HepG2 (cell line): ENCODE measurements at regions not wholly inside any gene's neighbourhood (a gene's known extent, or its start where the extent isn't known, plus 50 kb on each side); places are given as distances from the start of the nearest gene placed in this dataset.

Source experiments
- ATAC-seq: fragments of 200-7000 bp; cut with Tn5 transposase; 3 replicates; pipeline ENCODE4 v1.9.1; 2020; ENCODE audit warnings: mild to moderate bottlenecking, moderate library complexity
- BruUV-seq: library from RNA; stranded (reverse); fragments of 400-500 nt; replicated peaks from 2 replicates; lab custom pipeline; 2021; lab: Mats Ljungman, UMichigan
- CTCF ChIA-PET: fragments of 300-600 bp; formaldehyde crosslinking; extraction: SDS; loops from one replicate; lab custom pipeline; 2021; ENCODE audit warnings: low total read pairs, inconsistent platforms, low intra/inter-chr PET ratio; lab: Yijun Ruan, JAX
- POLR2A ChIA-PET: fragments of 350-600 bp; sonication (Branson Sonifier 250); formaldehyde crosslinking; loops from one replicate; lab custom pipeline; 2020; ENCODE audit warnings: antibody characterized with exemption, inconsistent platforms; lab: Yijun Ruan, JAX
- DNase-seq: peaks from one replicate; pipeline ENCODE4 v3.0.0-alpha.2; 2015; ENCODE audit warnings: low spot score
- FAIRE-seq: peaks from 3 replicates; lab custom pipeline; 2011; peaks lifted over from hg19 to GRCh38; lab: Jason Lieb, UNC
- H2AFZ ChIP-seq: one replicate; pipeline ENCODE4 v1.6.1; 2011; ENCODE audit warnings: low read length, inconsistent platforms
- H3K27ac ChIP-seq: fragments of 300-600 bp; 3 replicates; pipeline ENCODE4 v1.8.0; 2011; ENCODE audit warnings: mixed run types, mild to moderate bottlenecking, mixed read lengths, low read length, inconsistent platforms; ENCODE audit not compliant: insufficient read depth; ENCODE audit errors: extremely low read length
- H3K27me3 ChIP-seq, 2 experiments: fragments of 200-600 bp in 1 of 2; 2 replicates in 1 of 2; 3 replicates in 1 of 2; pipeline versions ENCODE4 v1.6.0 to v1.8.0; 2011; ENCODE audit warnings: low read length in 2 of 2, mild to moderate bottlenecking in 2 of 2, moderate library complexity in 2 of 2, inconsistent platforms in 1 of 2; ENCODE audit not compliant: insufficient read depth in 2 of 2, control insufficient read depth in 1 of 2
- H3K36me3 ChIP-seq, 2 experiments: fragments of 200-600 bp in 1 of 2; replicated peaks in 1 of 2; 2 replicates in 1 of 2; 3 replicates in 1 of 2; pipeline versions ENCODE4 v1.5.1 to v1.8.0; 2011; ENCODE audit warnings: low read length in 2 of 2, inconsistent platforms in 1 of 2; ENCODE audit not compliant: insufficient read depth in 2 of 2, control insufficient read depth in 1 of 2
- H3K4me1 ChIP-seq: 2 replicates; pipeline ENCODE4 v1.5.1; 2012; ENCODE audit warnings: low read length, inconsistent platforms; ENCODE audit not compliant: insufficient read depth
- H3K4me2 ChIP-seq: 2 replicates; pipeline ENCODE4 v1.6.0; 2011; ENCODE audit warnings: low read depth, low read length, inconsistent platforms
- H3K4me3 ChIP-seq, 3 experiments: fragments of 200-600 bp in 1 of 3; sonication (generic), shearing (Covaris generic) in 1 of 3; replicated peaks in 1 of 3; 2 replicates each; pipeline ENCODE4 v1.5.1; 2011 to 2016; ENCODE audit warnings: low read length in 3 of 3, inconsistent platforms in 2 of 3, low read depth in 2 of 3, mild to moderate bottlenecking in 2 of 3, control low read depth in 1 of 3, mixed read lengths in 1 of 3; ENCODE audit not compliant: insufficient read depth in 1 of 3
- H3K79me2 ChIP-seq: one replicate; pipeline ENCODE4 v1.6.1; 2011; ENCODE audit warnings: low read length, inconsistent platforms; ENCODE audit not compliant: insufficient read depth
- H3K9ac ChIP-seq: 2 replicates; pipeline ENCODE4 v1.6.0; 2011; ENCODE audit warnings: mild to moderate bottlenecking, low read depth, low read length, inconsistent platforms; ENCODE audit not compliant: insufficient read depth
- H3K9me3 ChIP-seq: 2 replicates; pipeline ENCODE4 v1.5.1; 2012; ENCODE audit warnings: mild to moderate bottlenecking, low read length
- H4K20me1 ChIP-seq: 2 replicates; pipeline ENCODE4 v1.6.0; 2011; ENCODE audit warnings: inconsistent platforms, mild to moderate bottlenecking, low read length, moderate library complexity; ENCODE audit not compliant: insufficient read depth
- DDIT3 ChIP-seq: sonication (generic); formaldehyde crosslinking; IDR thresholded peaks from 2 replicates; pipeline ENCODE4 v1.4.0; 2020; ENCODE audit warnings: mild to moderate bottlenecking, missing genetic modification reagents
- FOXP4 ChIP-seq: sonication (generic); formaldehyde crosslinking; IDR thresholded peaks from 2 replicates; pipeline ENCODE4 v1.4.0; 2020; ENCODE audit warnings: missing genetic modification reagents
- GLI4 ChIP-seq: sonication (generic); formaldehyde crosslinking; IDR thresholded peaks from 2 replicates; pipeline ENCODE4 v1.5.1; 2020; ENCODE audit warnings: missing genetic modification reagents, mild to moderate bottlenecking, moderate library complexity, borderline replicate concordance
- MAFF ChIP-seq: IDR thresholded peaks from 2 replicates; pipeline ENCODE4 v1.6.1; 2011; ENCODE audit warnings: low read depth, low read length, improper control_type of control experiment
- PRDM10 ChIP-seq: sonication (generic); formaldehyde crosslinking; IDR thresholded peaks from 2 replicates; pipeline ENCODE4 v1.4.0; 2020; ENCODE audit warnings: low read depth, missing genetic modification reagents
- REL ChIP-seq: sonication (generic); formaldehyde crosslinking; conservative IDR thresholded peaks from 2 replicates; pipeline ENCODE4 v1.8.0; 2022; ENCODE audit warnings: mild to moderate bottlenecking, missing genetic modification reagents, moderate library complexity
- SNAPC5 ChIP-seq: sonication (generic); formaldehyde crosslinking; IDR thresholded peaks from 2 replicates; pipeline ENCODE4 v1.8.1; 2023; ENCODE audit warnings: mild to moderate bottlenecking, missing genetic modification reagents, borderline replicate concordance
- ZBTB2 ChIP-seq: sonication (generic); formaldehyde crosslinking; IDR thresholded peaks from 2 replicates; pipeline ENCODE4 v1.8.0; 2022; ENCODE audit warnings: low read depth, missing genetic modification reagents
- ZNF703 ChIP-seq: sonication (generic); formaldehyde crosslinking; IDR thresholded peaks from 2 replicates; pipeline ENCODE4 v1.5.1; 2020; ENCODE audit warnings: missing genetic modification reagents, mild to moderate bottlenecking, moderate library complexity, borderline replicate concordance
- WGBS: methylation state at CpG from one replicate; pipeline ENCODE4 v1.1.6; 2017; ENCODE audit warnings: low lambda C conversion rate; 5-methylcytosine and 5-hydroxymethylcytosine counted together
- in situ Hi-C: cut with HindIII; loops from 2 replicates; pipeline ENCODE4 v1.10.0; 2017; ENCODE audit warnings: low pct_unique_long_range_greater_than_20kb; ENCODE audit not compliant: extremely low pct_ligation_motif_present
- intact Hi-C: fragments of 100-400 bp; cut with micrococcal nuclease; formaldehyde crosslinking; loops from one replicate; pipeline ENCODE4 v1.10.0; 2022; ENCODE audit not compliant: unreplicated experiment

GRCh38 chr5:114101153-114101552 lies 260.7 kb upstream of the KCNN2 start (continued):
- TF ChIP-seq PRDM10 (CRISPR knock-in tag) (no peak), REL (CRISPR knock-in tag) (no peak), SNAPC5 (CRISPR knock-in tag) (no peak), GLI4 (CRISPR knock-in tag) (no peak)

- Histone ChIP-seq H3K4me2 (no peak overlapping the region), H2AFZ (no peak overlapping the region), H3K4me3 (no peak overlapping the region), H3K4me1 (no peaks in the 10 kb centered on the region), H3K27ac (no peak overlapping the region), H3K9ac (no peak overlapping the region), H4K20me1 (no peaks in the 10 kb centered on the region), H3K27me3 (no peaks in the 10 kb centered on the region), H3K79me2 (no peaks in the 10 kb centered on the region), H3K36me3 (no peaks in the 10 kb centered on the region), H3K9me3 (no peaks in the 10 kb centered on the region)
- intact Hi-C loops: no loop called here
- FAIRE-seq (no peak), DNase-seq (no peak), ATAC-seq (no peak)
- in situ Hi-C loops: no loop called here
- WGBS: 13% methylated on average over 1 of the region's 1 CpG
- ChIA-PET POLR2A (no interaction called here), CTCF (no interaction called here)
- no TSS peak for BruUV-seq
- TF ChIP-seq FOXP4 (no peak), ZNF703 (CRISPR knock-in tag) (no peak), DDIT3 (CRISPR knock-in tag) (no peak), MAFF (no peak), ZBTB2 (CRISPR knock-in tag) (no peak)
Observed at GRCh38 chr5:114113604-114114003, 248.3 kb upstream of the KCNN2 start.
